Fibroblast of lung (primary cell): ENCODE measurements at regions not wholly inside any gene's neighbourhood (a gene's known extent, or its start where the extent isn't known, plus 50 kb on each side); places are given as distances from the start of the nearest gene placed in this dataset.

ENCODE experiments used
- DNase-seq, 2 donors: peaks; one replicate each; pipeline versions ENCODE4 v3.0.0 to v3.0.0-alpha.2; 2010; ENCODE audit warnings: low read depth in 2 of 2
- H2AFZ ChIP-seq: 2 replicates; pipeline ENCODE4 v1.5.1; 2012; ENCODE audit warnings: low read length, control low read depth, inconsistent platforms
- H3K27ac ChIP-seq: 2 replicates; pipeline ENCODE4 v1.5.1; 2011; ENCODE audit warnings: low read length, control low read depth; ENCODE audit not compliant: insufficient read depth
- H3K27me3 ChIP-seq: 2 replicates; pipeline ENCODE4 v1.5.1; 2011; ENCODE audit warnings: mild to moderate bottlenecking, low read length; ENCODE audit not compliant: control insufficient read depth, insufficient read depth
- H3K36me3 ChIP-seq: 2 replicates; pipeline ENCODE4 v1.5.1; 2011; ENCODE audit warnings: low read length; ENCODE audit not compliant: control insufficient read depth, insufficient read depth
- H3K4me1 ChIP-seq: 2 replicates; pipeline ENCODE4 v1.5.1; 2011; ENCODE audit warnings: low read length; ENCODE audit not compliant: control insufficient read depth, insufficient read depth; ENCODE audit errors: extremely low read depth
- H3K4me2 ChIP-seq: 2 replicates; pipeline ENCODE4 v1.5.1; 2011; ENCODE audit warnings: low read length, control low read depth; ENCODE audit not compliant: insufficient read depth; ENCODE audit errors: extremely low read depth
- H3K4me3 ChIP-seq, 4 experiments: fragments of 200-600 bp in 1 of 4; sonication (generic) in 1 of 4; replicated peaks in 1 of 4; 2 replicates each; pipeline ENCODE4 v1.5.1; 2011 to 2016; ENCODE audit warnings: low read length in 4 of 4, low read depth in 3 of 4, mild to moderate bottlenecking in 3 of 4, control low read depth in 2 of 4, inconsistent platforms in 1 of 4, mixed read lengths in 1 of 4; ENCODE audit not compliant: insufficient read depth in 1 of 4; ENCODE audit errors: control extremely low read depth in 1 of 4
- H3K79me2 ChIP-seq: 2 replicates; pipeline ENCODE4 v1.5.1; 2012; ENCODE audit warnings: mild to moderate bottlenecking, low read length, inconsistent platforms; ENCODE audit not compliant: control insufficient read depth, insufficient read depth
- H3K9ac ChIP-seq: 2 replicates; pipeline ENCODE4 v1.5.1; 2011; ENCODE audit warnings: mild to moderate bottlenecking, low read length, control low read depth; ENCODE audit not compliant: insufficient read depth
- H3K9me3 ChIP-seq: 2 replicates; pipeline ENCODE4 v1.5.1; 2012; ENCODE audit warnings: low read depth, low read length; ENCODE audit not compliant: control insufficient read depth, insufficient read depth
- H4K20me1 ChIP-seq: 2 replicates; pipeline ENCODE4 v1.5.1; 2011; ENCODE audit warnings: low read length; ENCODE audit not compliant: control insufficient read depth, insufficient read depth; ENCODE audit errors: extremely low read depth
- CTCF ChIP-seq, 2 donors: IDR thresholded peaks in 1 of 2; conservative IDR thresholded peaks in 1 of 2; 1 replicate in 1 of 2; 2 replicates in 1 of 2; pipeline ENCODE4 v1.5.1; 2011 to 2012; ENCODE audit warnings: low read length in 2 of 2, control low read depth in 1 of 2, inconsistent platforms in 1 of 2, low read depth in 1 of 2, mild to moderate bottlenecking in 1 of 2
- EZH2 ChIP-seq: IDR thresholded peaks from 2 replicates; pipeline ENCODE4 v1.5.1; 2012; ENCODE audit warnings: low read length, control low read depth, mild to moderate bottlenecking; ENCODE audit errors: missing control alignments

GRCh38 chr22:22068657-22069056 is 86.1 kb upstream of the TOP3B start:
- no peak for DNase-seq
- Histone ChIP-seq H3K9ac (no peak overlapping the region), H4K20me1 (no peaks in the 10 kb centered on the region), H3K4me1 (no peaks in the 10 kb centered on the region), H2AFZ (no peak overlapping the region), H3K79me2 (no peaks in the 10 kb centered on the region), H3K36me3 (no peaks in the 10 kb centered on the region), H3K27me3 (peaks cover 12% of the 10 kb centered on the region), H3K4me3 (no peak overlapping the region), H3K9me3 (no peaks in the 10 kb centered on the region), H3K27ac (no peak overlapping the region), H3K4me2 (no peak overlapping the region)
- TF ChIP-seq EZH2, result no peak
- no peak for TF ChIP-seq CTCF (conservative IDR thresholded peaks at IDR 0.05 in 1 of 2, IDR thresholded peaks at IDR 0.05 in 1 of 2; ENCODE audit: low read depth in 1 of 2, low read length in 2 of 2)

GRCh38 chr22:22068025-22068424 is 85.4 kb upstream of the TOP3B start:
- no peak for DNase-seq
- Histone ChIP-seq H3K9ac (no peak overlapping the region), H3K36me3 (no peaks in the 10 kb centered on the region), H4K20me1 (no peaks in the 10 kb centered on the region), H3K27ac (no peak overlapping the region), H3K4me3 (no peak overlapping the region), H3K9me3 (no peaks in the 10 kb centered on the region), H3K79me2 (no peaks in the 10 kb centered on the region), H3K4me1 (no peaks in the 10 kb centered on the region), H3K4me2 (no peak overlapping the region), H3K27me3 (peaks cover 12% of the 10 kb centered on the region), H2AFZ (no peak overlapping the region)
- TF ChIP-seq CTCF (conservative IDR thresholded peaks at IDR 0.05 in 1 of 2, IDR thresholded peaks at IDR 0.05 in 1 of 2; ENCODE audit: low read depth in 1 of 2, low read length in 2 of 2) (no peak), EZH2 (no peak)

GRCh38 chr22:22067192-22067591 is 84.6 kb upstream of the TOP3B start:
- H3K4me1 ChIP-seq, result no peaks in the 10 kb centered on the region
- H2AFZ ChIP-seq, result no peak overlapping the region
- TF ChIP-seq EZH2, result no peak
- TF ChIP-seq CTCF (conservative IDR thresholded peaks at IDR 0.05 in 1 of 2, IDR thresholded peaks at IDR 0.05 in 1 of 2; ENCODE audit: low read depth in 1 of 2, low read length in 2 of 2), result no peak
- no peaks in the 10 kb centered on the region for H3K79me2 ChIP-seq
- no peaks in the 10 kb centered on the region for H3K9me3 ChIP-seq
- H3K4me2 ChIP-seq, result no peak overlapping the region
- H3K27me3 ChIP-seq, result peaks cover 12% of the 10 kb centered on the region
- H3K27ac ChIP-seq, result no peak overlapping the region
- no peak overlapping the region for H3K4me3 ChIP-seq
- no peaks in the 10 kb centered on the region for H4K20me1 ChIP-seq
- no peak overlapping the region for H3K9ac ChIP-seq
- no peaks in the 10 kb centered on the region for H3K36me3 ChIP-seq
- DNase-seq, result no peak
